ENCODE measurements at regions not wholly inside any gene's neighbourhood (a gene's known extent, or its start where the extent isn't known, plus 50 kb on each side); places are given as distances from the start of the nearest gene placed in this dataset.

DNA sequence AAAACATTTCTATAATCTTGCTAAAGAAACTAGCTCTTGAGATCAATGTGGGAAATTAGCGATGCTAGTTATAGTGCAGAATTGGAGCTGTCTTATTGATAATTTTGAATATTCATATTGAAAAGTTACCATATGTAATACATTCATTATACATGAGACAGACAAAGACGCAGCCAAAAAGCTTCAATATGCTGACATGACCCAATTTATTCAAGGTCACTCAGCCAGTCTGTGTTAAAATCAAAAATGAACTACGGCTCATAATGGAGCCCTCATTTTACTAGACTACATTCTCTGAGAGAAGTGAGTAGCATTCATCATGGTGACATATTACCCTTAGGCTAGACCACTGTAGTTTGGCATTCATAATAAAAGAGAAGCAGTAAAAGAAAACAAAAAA lies 107.3 kb upstream of the GABRG2 start:
- no peak for DNase-seq (ENCODE audit: low spot score in 2 of 2)

GRCh38 chr5:161966564-161966963 lies 101.0 kb upstream of the GABRG2 start:
- peak in 2 of 5 experiments; percentile 23 to 31 for TF ChIP-seq CTCF (IDR thresholded peaks at IDR 0.05)
- no peak for TF ChIP-seq POLR2A (IDR thresholded peaks at IDR 0.05)
- Histone ChIP-seq H3K27ac (no peak overlapping the region), H3K9me3 (no peaks in the 10 kb centered on the region), H3K4me1 (no peaks in the 10 kb centered on the region), H3K4me3 (no peak overlapping the region), H3K27me3 (no peaks in the 10 kb centered on the region), H3K36me3 (no peaks in the 10 kb centered on the region)
- no peak for DNase-seq (ENCODE audit: low spot score in 2 of 2)
- WGBS, 2 donors, result 2 to 8% methylated on average over 3 of the region's 3 CpGs

More for the DNA sequence above, 107.3 kb upstream of the GABRG2 start:
- Histone ChIP-seq H3K36me3 (no peaks in the 10 kb centered on the region), H3K4me3 (no peak overlapping the region), H3K27ac (no peak overlapping the region), H3K4me1 (no peaks in the 10 kb centered on the region), H3K9me3 (no peaks in the 10 kb centered on the region), H3K27me3 (no peaks in the 10 kb centered on the region)
- TF ChIP-seq EP300 (IDR thresholded peaks at IDR 0.05), result no peak
- TF ChIP-seq POLR2A (IDR thresholded peaks at IDR 0.05), result no peak
- no peak for TF ChIP-seq CTCF (IDR thresholded peaks at IDR 0.05)
- 50 to 60% methylated on average over 3 of the region's 3 CpGs for WGBS, 2 donors

DNA sequence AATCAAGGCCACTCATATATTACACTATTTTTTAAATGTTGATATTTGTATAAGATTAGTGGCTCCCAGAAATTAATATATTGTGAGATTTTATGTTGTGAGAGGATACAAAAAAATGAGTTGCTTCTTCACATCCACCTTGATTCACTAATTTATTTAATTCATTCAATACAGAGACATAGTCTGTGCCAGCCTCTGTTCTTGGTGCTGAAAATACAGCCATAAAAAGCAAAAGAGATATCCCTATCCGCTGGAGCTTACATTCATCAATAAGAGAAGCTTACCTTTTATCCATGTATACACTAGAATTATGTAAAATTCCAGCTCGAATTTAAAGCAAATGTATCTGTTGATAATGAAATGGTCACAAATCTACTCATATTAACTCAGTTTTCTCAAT lies 92.2 kb upstream of the GABRG2 start:
- no peaks in the 10 kb centered on the region for H3K36me3 ChIP-seq
- TF ChIP-seq POLR2A (IDR thresholded peaks at IDR 0.05) (no peak), EP300 (IDR thresholded peaks at IDR 0.05) (no peak), CTCF (IDR thresholded peaks at IDR 0.05) (no peak)
- H3K9me3 ChIP-seq, result no peaks in the 10 kb centered on the region
- DNase-seq (ENCODE audit: low spot score in 2 of 2), result no peak
- H3K27me3 ChIP-seq, result no peaks in the 10 kb centered on the region
- no peak overlapping the region for H3K4me3 ChIP-seq
- H3K4me1 ChIP-seq, result no peaks in the 10 kb centered on the region
- WGBS, 2 donors, result 44 to 60% methylated on average over 2 of the region's 2 CpGs
- no peak overlapping the region for H3K27ac ChIP-seq

DNA sequence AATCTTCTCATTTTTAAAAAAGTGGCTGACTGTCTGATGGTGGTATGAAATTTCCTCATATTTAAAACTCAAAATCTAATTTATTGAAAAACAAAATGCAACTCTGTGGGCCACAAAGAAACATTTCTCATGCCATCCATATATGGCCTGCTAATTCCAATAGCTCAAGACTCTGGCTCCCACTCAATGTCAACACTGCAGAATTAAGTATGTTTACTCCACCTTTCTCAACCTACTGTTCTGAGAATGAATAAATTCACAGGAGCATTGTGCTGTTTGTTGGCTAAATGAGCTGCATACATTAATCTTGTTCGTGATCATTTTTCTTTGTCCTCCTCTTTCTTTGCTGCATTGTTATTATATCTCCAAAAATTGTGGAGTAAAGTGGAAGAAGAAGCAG lies 79.5 kb upstream of the GABRG2 start:
- Histone ChIP-seq H3K9me3 (peaks cover 0 to 18% (median 0%) of the 10 kb centered on the region in 4 donors), H3K4me3 (no peak overlapping the region), H3K27ac (no peak overlapping the region), H3K4me1 (no peaks in the 10 kb centered on the region), H3K36me3 (no peaks in the 10 kb centered on the region), H3K27me3 (no peaks in the 10 kb centered on the region)
- TF ChIP-seq POLR2A (IDR thresholded peaks at IDR 0.05) (no peak), EP300 (IDR thresholded peaks at IDR 0.05) (no peak), CTCF (IDR thresholded peaks at IDR 0.05) (no peak)
- 72 to 73% methylated on average over 1 of the region's 1 CpG for WGBS, 2 donors
- no peak for DNase-seq (ENCODE audit: low spot score in 2 of 2)

Data from tibial nerve (tissue), 4 donors.